ENCODE measurements at regions not wholly inside any gene's neighbourhood (a gene's known extent, or its start where the extent isn't known, plus 50 kb on each side); places are given as distances from the start of the nearest gene placed in this dataset.

DNA sequence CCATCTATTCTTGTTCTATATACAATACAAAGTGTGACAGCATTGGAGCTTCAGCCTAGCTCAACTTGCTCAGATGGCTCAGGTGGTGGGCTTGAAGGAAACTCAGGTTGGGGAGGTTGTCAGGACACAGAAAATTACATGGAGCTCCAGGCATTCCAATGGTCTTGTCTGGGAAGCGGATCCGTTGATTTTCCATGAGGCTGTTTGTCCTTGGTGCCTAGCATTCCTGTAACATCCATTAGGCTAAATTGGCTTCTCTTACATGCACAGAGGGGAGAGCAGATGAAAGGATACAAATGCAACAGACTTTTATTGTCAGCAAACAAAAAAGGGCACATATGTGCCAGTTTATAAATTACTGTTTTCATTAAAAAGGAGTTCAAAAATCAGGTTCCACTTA, 75.5 kb upstream of the OTX2 start:
- in situ Hi-C loops (cut with HindIII; ENCODE audit: low pct_unique_long_range_greater_than_20kb, low sequenced_read_pairs), result no loop called here
- Histone ChIP-seq H3K27ac (ENCODE audit: low read length) (no peak overlapping the region), H3K9me3 (ENCODE audit: control insufficient read depth, insufficient read depth, low read depth, low read length) (no peaks in the 10 kb centered on the region), H3K4me3 (ENCODE audit: low read depth in 2 of 2, low read length in 2 of 2) (no peak overlapping the region), H3K4me1 (ENCODE audit: control insufficient read depth, insufficient read depth, low read length) (no peaks in the 10 kb centered on the region), H3K27me3 (ENCODE audit: control insufficient read depth, insufficient read depth, low read length) (peaks cover 5% of the 10 kb centered on the region), H3K36me3 (ENCODE audit: control insufficient read depth, insufficient read depth, low read length) (no peaks in the 10 kb centered on the region)
- POLR2A ChIA-PET, result no interaction called here
- BruUV-seq (replicated peaks), result no TSS peak
- TF ChIP-seq TCF7L2 (IDR thresholded peaks at IDR 0.05; ENCODE audit: low read depth, low read length), result no peak
- no peak for TF ChIP-seq POLR2AphosphoS5 (IDR thresholded peaks at IDR 0.05; ENCODE audit: low read depth, low read length)
- TF ChIP-seq, protein P1, sequence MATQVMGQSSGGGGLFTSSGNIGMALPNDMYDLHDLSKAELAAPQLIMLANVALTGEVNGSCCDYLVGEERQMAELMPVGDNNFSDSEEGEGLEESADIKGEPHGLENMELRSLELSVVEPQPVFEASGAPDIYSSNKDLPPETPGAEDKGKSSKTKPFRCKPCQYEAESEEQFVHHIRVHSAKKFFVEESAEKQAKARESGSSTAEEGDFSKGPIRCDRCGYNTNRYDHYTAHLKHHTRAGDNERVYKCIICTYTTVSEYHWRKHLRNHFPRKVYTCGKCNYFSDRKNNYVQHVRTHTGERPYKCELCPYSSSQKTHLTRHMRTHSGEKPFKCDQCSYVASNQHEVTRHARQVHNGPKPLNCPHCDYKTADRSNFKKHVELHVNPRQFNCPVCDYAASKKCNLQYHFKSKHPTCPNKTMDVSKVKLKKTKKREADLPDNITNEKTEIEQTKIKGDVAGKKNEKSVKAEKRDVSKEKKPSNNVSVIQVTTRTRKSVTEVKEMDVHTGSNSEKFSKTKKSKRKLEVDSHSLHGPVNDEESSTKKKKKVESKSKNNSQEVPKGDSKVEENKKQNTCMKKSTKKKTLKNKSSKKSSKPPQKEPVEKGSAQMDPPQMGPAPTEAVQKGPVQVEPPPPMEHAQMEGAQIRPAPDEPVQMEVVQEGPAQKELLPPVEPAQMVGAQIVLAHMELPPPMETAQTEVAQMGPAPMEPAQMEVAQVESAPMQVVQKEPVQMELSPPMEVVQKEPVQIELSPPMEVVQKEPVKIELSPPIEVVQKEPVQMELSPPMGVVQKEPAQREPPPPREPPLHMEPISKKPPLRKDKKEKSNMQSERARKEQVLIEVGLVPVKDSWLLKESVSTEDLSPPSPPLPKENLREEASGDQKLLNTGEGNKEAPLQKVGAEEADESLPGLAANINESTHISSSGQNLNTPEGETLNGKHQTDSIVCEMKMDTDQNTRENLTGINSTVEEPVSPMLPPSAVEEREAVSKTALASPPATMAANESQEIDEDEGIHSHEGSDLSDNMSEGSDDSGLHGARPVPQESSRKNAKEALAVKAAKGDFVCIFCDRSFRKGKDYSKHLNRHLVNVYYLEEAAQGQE (IDR thresholded peaks at IDR 0.05; ENCODE audit: insufficient read depth in 1 of 2, low read depth in 2 of 2, low read length in 1 of 2), result no peak
- TF ChIP-seq CTCF (IDR thresholded peaks at IDR 0.05), result no peak
- no peak for TF ChIP-seq SIN3A (IDR thresholded peaks at IDR 0.05; ENCODE audit: borderline replicate concordance, insufficient read depth, low read depth, low read length)
- ATAC-seq, result no peak
- DNase-seq (ENCODE audit: low read depth, low spot score), result no peak
- CTCF ChIA-PET, result no interaction called here
- intact Hi-C loops (cut with micrococcal nuclease; ENCODE audit: unreplicated experiment), result no loop called here

DNA sequence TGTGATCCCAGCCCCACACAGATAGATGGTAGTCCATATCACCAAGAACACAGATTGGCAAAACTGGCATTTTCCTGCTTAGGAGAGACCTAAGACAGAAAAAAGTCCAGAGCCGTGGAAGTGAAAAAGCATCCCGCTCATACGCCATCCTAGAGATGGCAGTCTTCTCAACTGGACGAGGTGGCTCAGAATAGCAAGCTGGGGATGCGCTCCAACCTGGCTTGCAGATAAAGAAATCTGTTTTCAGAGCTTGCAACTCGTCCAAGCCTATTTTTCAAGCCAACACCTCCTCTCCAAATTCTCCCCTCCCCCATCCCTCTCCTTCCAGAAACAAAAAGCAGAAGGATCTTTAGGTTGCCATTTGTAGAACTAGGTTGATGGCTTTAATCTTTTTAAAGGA, 74.3 kb upstream of the OTX2 start:
- ATAC-seq, result no peak
- Histone ChIP-seq H3K4me1 (ENCODE audit: control insufficient read depth, insufficient read depth, low read length) (no peaks in the 10 kb centered on the region), H3K27me3 (ENCODE audit: control insufficient read depth, insufficient read depth, low read length) (peaks cover 5% of the 10 kb centered on the region), H3K36me3 (ENCODE audit: control insufficient read depth, insufficient read depth, low read length) (no peaks in the 10 kb centered on the region), H3K4me3 (ENCODE audit: low read depth in 2 of 2, low read length in 2 of 2) (no peak overlapping the region), H3K9me3 (ENCODE audit: control insufficient read depth, insufficient read depth, low read depth, low read length) (no peaks in the 10 kb centered on the region), H3K27ac (ENCODE audit: low read length) (no peak overlapping the region)
- POLR2A ChIA-PET, result no interaction called here
- no TSS peak for BruUV-seq (replicated peaks)
- no peak for DNase-seq (ENCODE audit: low read depth, low spot score)
- CTCF ChIA-PET, result no interaction called here
- TF ChIP-seq SIN3A (IDR thresholded peaks at IDR 0.05; ENCODE audit: borderline replicate concordance, insufficient read depth, low read depth, low read length), result no peak
- no peak for TF ChIP-seq CTCF (IDR thresholded peaks at IDR 0.05)
- TF ChIP-seq POLR2AphosphoS5 (IDR thresholded peaks at IDR 0.05; ENCODE audit: low read depth, low read length), result no peak
- TF ChIP-seq, protein P1 (IDR thresholded peaks at IDR 0.05; ENCODE audit: insufficient read depth in 1 of 2, low read depth in 2 of 2, low read length in 1 of 2), result no peak
- TF ChIP-seq TCF7L2 (IDR thresholded peaks at IDR 0.05; ENCODE audit: low read depth, low read length), result no peak
- intact Hi-C loops (cut with micrococcal nuclease; ENCODE audit: unreplicated experiment), result no loop called here
- in situ Hi-C loops (cut with HindIII; ENCODE audit: low pct_unique_long_range_greater_than_20kb, low sequenced_read_pairs), result no loop called here
